ENCODE measurements at regions not wholly inside any gene's neighbourhood (a gene's known extent, or its start where the extent isn't known, plus 50 kb on each side); places are given as distances from the start of the nearest gene placed in this dataset.

GRCh38 chr14:101500681-101501080, 60.6 kb upstream of the DIO3 start:
- TF ChIP-seq, protein P1, sequence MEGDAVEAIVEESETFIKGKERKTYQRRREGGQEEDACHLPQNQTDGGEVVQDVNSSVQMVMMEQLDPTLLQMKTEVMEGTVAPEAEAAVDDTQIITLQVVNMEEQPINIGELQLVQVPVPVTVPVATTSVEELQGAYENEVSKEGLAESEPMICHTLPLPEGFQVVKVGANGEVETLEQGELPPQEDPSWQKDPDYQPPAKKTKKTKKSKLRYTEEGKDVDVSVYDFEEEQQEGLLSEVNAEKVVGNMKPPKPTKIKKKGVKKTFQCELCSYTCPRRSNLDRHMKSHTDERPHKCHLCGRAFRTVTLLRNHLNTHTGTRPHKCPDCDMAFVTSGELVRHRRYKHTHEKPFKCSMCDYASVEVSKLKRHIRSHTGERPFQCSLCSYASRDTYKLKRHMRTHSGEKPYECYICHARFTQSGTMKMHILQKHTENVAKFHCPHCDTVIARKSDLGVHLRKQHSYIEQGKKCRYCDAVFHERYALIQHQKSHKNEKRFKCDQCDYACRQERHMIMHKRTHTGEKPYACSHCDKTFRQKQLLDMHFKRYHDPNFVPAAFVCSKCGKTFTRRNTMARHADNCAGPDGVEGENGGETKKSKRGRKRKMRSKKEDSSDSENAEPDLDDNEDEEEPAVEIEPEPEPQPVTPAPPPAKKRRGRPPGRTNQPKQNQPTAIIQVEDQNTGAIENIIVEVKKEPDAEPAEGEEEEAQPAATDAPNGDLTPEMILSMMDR (IDR thresholded peaks at IDR 0.05), result no peak
- TF ChIP-seq, protein P2, sequence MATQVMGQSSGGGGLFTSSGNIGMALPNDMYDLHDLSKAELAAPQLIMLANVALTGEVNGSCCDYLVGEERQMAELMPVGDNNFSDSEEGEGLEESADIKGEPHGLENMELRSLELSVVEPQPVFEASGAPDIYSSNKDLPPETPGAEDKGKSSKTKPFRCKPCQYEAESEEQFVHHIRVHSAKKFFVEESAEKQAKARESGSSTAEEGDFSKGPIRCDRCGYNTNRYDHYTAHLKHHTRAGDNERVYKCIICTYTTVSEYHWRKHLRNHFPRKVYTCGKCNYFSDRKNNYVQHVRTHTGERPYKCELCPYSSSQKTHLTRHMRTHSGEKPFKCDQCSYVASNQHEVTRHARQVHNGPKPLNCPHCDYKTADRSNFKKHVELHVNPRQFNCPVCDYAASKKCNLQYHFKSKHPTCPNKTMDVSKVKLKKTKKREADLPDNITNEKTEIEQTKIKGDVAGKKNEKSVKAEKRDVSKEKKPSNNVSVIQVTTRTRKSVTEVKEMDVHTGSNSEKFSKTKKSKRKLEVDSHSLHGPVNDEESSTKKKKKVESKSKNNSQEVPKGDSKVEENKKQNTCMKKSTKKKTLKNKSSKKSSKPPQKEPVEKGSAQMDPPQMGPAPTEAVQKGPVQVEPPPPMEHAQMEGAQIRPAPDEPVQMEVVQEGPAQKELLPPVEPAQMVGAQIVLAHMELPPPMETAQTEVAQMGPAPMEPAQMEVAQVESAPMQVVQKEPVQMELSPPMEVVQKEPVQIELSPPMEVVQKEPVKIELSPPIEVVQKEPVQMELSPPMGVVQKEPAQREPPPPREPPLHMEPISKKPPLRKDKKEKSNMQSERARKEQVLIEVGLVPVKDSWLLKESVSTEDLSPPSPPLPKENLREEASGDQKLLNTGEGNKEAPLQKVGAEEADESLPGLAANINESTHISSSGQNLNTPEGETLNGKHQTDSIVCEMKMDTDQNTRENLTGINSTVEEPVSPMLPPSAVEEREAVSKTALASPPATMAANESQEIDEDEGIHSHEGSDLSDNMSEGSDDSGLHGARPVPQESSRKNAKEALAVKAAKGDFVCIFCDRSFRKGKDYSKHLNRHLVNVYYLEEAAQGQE (IDR thresholded peaks at IDR 0.05; ENCODE audit: insufficient read depth in 1 of 2, low read depth in 2 of 2, low read length in 1 of 2), result no peak
- TF ChIP-seq POLR2AphosphoS5 (IDR thresholded peaks at IDR 0.05; ENCODE audit: low read depth, low read length) (no peak), SIN3A (IDR thresholded peaks at IDR 0.05; ENCODE audit: borderline replicate concordance, insufficient read depth, low read depth, low read length) (no peak), TCF7L2 (IDR thresholded peaks at IDR 0.05; ENCODE audit: low read depth, low read length) (no peak)

Measured in Panc1 (cell line).